HCT116 (cell line): ENCODE measurements at regions not wholly inside any gene's neighbourhood (a gene's known extent, or its start where the extent isn't known, plus 50 kb on each side); places are given as distances from the start of the nearest gene placed in this dataset.

Source experiments
- ATAC-seq: fragments of 200-7000 bp; cut with Tn5 transposase; 2 replicates; pipeline ENCODE4 v1.9.1; 2020; ENCODE audit warnings: mild to moderate bottlenecking, moderate library complexity
- BruUV-seq: library from RNA; stranded (reverse); fragments of 400-500 nt; replicated peaks from 2 replicates; lab custom pipeline; 2021; lab: Mats Ljungman, UMichigan
- CTCF ChIA-PET: fragments of 300-600 bp; sonication (Branson Sonifier 250); formaldehyde crosslinking; loops from one replicate; lab custom pipeline; 2021; ENCODE audit warnings: antibody characterized with exemption; lab: Charles Lee
- POLR2A ChIA-PET: fragments of 300-600, 350-600 bp; sonication (Branson Sonifier 250); formaldehyde crosslinking; loops from one replicate; lab custom pipeline; 2021; ENCODE audit warnings: antibody characterized with exemption; lab: Charles Lee
- RAD21 ChIA-PET, 2 experiments: fragments of 300-600 bp; sonication (Branson Sonifier 250); formaldehyde crosslinking; loops; one replicate each; lab custom pipeline; 2023; ENCODE audit warnings: low total read pairs in 2 of 2; ENCODE audit not compliant: uncharacterized antibody in 2 of 2, unreplicated experiment in 2 of 2, low non-redundant PET in 1 of 2; lab: Charles Lee
- DNase-seq: peaks from one replicate; pipeline ENCODE4 v3.0.0-alpha.2; 2010; ENCODE audit warnings: low read depth, low spot score
- H2AFZ ChIP-seq: fragments of 200-600 bp; shearing (Covaris generic), sonication (generic); 2 replicates; pipeline ENCODE4 v1.6.1; 2017; ENCODE audit warnings: low read depth, mixed run types, mixed read lengths, antibody characterized with exemption, low read length; ENCODE audit not compliant: poor library complexity, severe bottlenecking
- H3K27ac ChIP-seq: 2 replicates; pipeline ENCODE4 v1.5.1; 2012; ENCODE audit warnings: low read depth, low read length
- H3K27me3 ChIP-seq: fragments of 200-600 bp; sonication (generic); 2 replicates; pipeline ENCODE4 v1.6.1; 2016; ENCODE audit warnings: mixed run types, low read length, mixed read lengths; ENCODE audit not compliant: insufficient read depth
- H3K36me3 ChIP-seq, 2 experiments: fragments of 200-500 bp in 1 of 2; fragments of 200-600 bp in 1 of 2; sonication (Bioruptor generic) in 1 of 2; sonication (generic) in 1 of 2; 2 replicates each; pipeline versions ENCODE4 v1.5.1 to v1.6.1; 2014 to 2016; ENCODE audit warnings: low read length in 2 of 2, inconsistent platforms in 1 of 2, mixed read lengths in 1 of 2, mixed run types in 1 of 2; ENCODE audit not compliant: insufficient read depth in 2 of 2, control insufficient read depth in 1 of 2
- H3K4me1 ChIP-seq, 2 experiments: fragments of 200-600 bp in 1 of 2; sonication (generic) in 1 of 2; 2 replicates each; pipeline versions ENCODE4 v1.5.1 to v1.6.1; 2012 to 2017; ENCODE audit warnings: low read length in 2 of 2, inconsistent platforms in 1 of 2, mild to moderate bottlenecking in 1 of 2, mixed read lengths in 1 of 2, mixed run types in 1 of 2, moderate library complexity in 1 of 2; ENCODE audit not compliant: insufficient read depth in 2 of 2, control insufficient read depth in 1 of 2
- H3K4me2 ChIP-seq: fragments of 200-600 bp; sonication (generic); 2 replicates; pipeline ENCODE4 v1.6.1; 2017; ENCODE audit warnings: mixed run types, low read length, mixed read lengths
- H3K4me3 ChIP-seq, 2 experiments: fragments of 200-600 bp in 1 of 2; sonication (generic) in 1 of 2; replicated peaks in 1 of 2; 2 replicates each; pipeline ENCODE4 v1.5.1; 2011 to 2016; ENCODE audit warnings: low read length in 2 of 2, control low read depth in 1 of 2, low read depth in 1 of 2, mild to moderate bottlenecking in 1 of 2, mixed read lengths in 1 of 2, mixed run types in 1 of 2
- H3K79me2 ChIP-seq: fragments of 200-600 bp; sonication (generic); 2 replicates; pipeline ENCODE4 v1.6.1; 2017; ENCODE audit warnings: mild to moderate bottlenecking, mixed run types, low read length, moderate library complexity, mixed read lengths; ENCODE audit not compliant: insufficient read depth
- H3K9ac ChIP-seq: fragments of 200-600 bp; sonication (generic); 2 replicates; pipeline ENCODE4 v1.6.1; 2016; ENCODE audit warnings: low read length, mixed read lengths
- H3K9me2 ChIP-seq: fragments of 200-600 bp; sonication (generic), shearing (Covaris generic); 2 replicates; pipeline ENCODE4 v1.6.1; 2017; ENCODE audit warnings: mixed run types, mild to moderate bottlenecking, moderate library complexity; ENCODE audit not compliant: insufficient read depth
- H3K9me3 ChIP-seq, 2 experiments: fragments of 200-500 bp in 1 of 2; fragments of 200-600 bp in 1 of 2; sonication (Bioruptor generic) in 1 of 2; sonication (generic) in 1 of 2; 2 replicates each; pipeline ENCODE4 v1.6.1; 2014 to 2017; ENCODE audit warnings: low read length in 2 of 2, mixed read lengths in 2 of 2, inconsistent platforms in 1 of 2, low read depth in 1 of 2, mild to moderate bottlenecking in 1 of 2, mixed run types in 1 of 2, moderate library complexity in 1 of 2; ENCODE audit not compliant: control insufficient read depth in 1 of 2, insufficient read depth in 1 of 2
- H4K20me1 ChIP-seq: fragments of 200-600 bp; sonication (generic), shearing (Covaris generic); 2 replicates; pipeline ENCODE4 v1.6.1; 2017; ENCODE audit warnings: mixed run types, mild to moderate bottlenecking, moderate library complexity; ENCODE audit not compliant: insufficient read depth
- CBX3 ChIP-seq: IDR thresholded peaks from 2 replicates; pipeline ENCODE4 v1.6.1; 2012; ENCODE audit warnings: low read depth
- JUND ChIP-seq: IDR thresholded peaks from 2 replicates; pipeline ENCODE4 v1.6.1; 2012
- RAD21 ChIP-seq: IDR thresholded peaks from 2 replicates; pipeline ENCODE4 v1.6.1; 2012; ENCODE audit warnings: low read depth, mild to moderate bottlenecking
- ZFX ChIP-seq: fragments of 450-650 bp; IDR thresholded peaks from 2 replicates; pipeline ENCODE4 v1.6.1; 2017
- intact Hi-C: fragments of 100-400 bp; cut with micrococcal nuclease; formaldehyde crosslinking; loops from 2 replicates; pipeline ENCODE4 v1.10.0; 2022
- TF ChIP-seq, protein P1 (sequence below), 3 experiments: fragments of 200-600 bp in 1 of 3; sonication (generic) in 1 of 3; IDR thresholded peaks in 2 of 3; conservative IDR thresholded peaks in 1 of 3; 2 replicates each; pipeline ENCODE4 v1.5.1; 2012 to 2017; ENCODE audit warnings: low read depth in 2 of 3, low read length in 2 of 3, antibody characterized with exemption in 1 of 3, borderline replicate concordance in 1 of 3, control low read depth in 1 of 3, mild to moderate bottlenecking in 1 of 3, mixed read lengths in 1 of 3, mixed run types in 1 of 3, moderate library complexity in 1 of 3; ENCODE audit not compliant: insufficient read depth in 1 of 3
- TF ChIP-seq, protein P2 (sequence below): IDR thresholded peaks from 2 replicates; pipeline ENCODE4 v1.6.1; 2012; ENCODE audit warnings: low read depth
- TF ChIP-seq, protein P3 (sequence below): IDR thresholded peaks from 2 replicates; pipeline ENCODE4 v1.6.1; 2012

DNA sequence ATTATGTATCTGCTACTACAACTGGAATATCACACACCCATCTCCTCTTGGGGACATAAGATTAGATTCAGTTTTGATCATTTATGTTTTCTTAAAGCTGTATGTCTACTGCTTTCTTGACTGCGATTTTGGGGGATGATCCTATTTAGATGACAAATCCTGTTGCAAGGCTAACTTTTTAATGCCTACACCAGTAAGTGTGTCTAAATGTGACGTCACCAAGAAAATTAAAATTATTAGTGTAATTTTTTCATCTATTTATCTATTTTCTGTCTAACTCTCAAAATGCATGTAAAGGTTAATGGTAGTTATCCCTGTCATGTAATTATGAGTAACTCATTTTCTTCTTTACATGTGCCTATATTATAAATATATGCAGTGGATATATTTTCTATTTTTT is 170.9 kb upstream of the PPFIA2 start:
- RAD21 ChIA-PET, result no interaction called here

DNA sequence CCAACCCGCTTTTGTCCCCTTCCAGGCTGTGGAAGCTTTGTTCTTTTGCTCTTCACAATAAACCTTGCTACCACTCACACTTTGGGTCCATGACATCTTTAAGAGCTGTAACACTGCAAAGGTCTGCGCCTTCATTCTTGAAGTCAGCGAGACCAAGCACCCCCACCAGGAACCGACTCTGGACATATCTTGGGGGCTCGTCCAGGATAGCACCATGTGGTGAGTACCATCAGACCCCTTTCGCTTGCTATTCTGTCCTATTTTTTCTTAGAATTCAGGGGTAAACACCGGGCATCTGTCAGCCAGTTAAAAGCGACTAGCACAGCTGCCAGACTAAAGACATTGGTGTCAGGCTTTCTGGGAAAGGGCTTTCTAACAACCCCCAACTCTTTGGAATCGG is 137.6 kb upstream of the PPFIA2 start:
- Histone ChIP-seq H3K9me3 (no peaks in the 10 kb centered on the region), H3K9me2 (no peaks in the 10 kb centered on the region), H3K9ac (no peak overlapping the region), H3K27ac (no peak overlapping the region), H3K4me2 (no peak overlapping the region), H3K4me1 (no peaks in the 10 kb centered on the region), H3K79me2 (no peaks in the 10 kb centered on the region), H4K20me1 (no peaks in the 10 kb centered on the region), H3K27me3 (no peaks in the 10 kb centered on the region), H3K4me3 (no peak overlapping the region), H3K36me3 (no peaks in the 10 kb centered on the region), H2AFZ (no peak overlapping the region)
- intact Hi-C loops, result no loop called here
- TF ChIP-seq, protein P1, sequence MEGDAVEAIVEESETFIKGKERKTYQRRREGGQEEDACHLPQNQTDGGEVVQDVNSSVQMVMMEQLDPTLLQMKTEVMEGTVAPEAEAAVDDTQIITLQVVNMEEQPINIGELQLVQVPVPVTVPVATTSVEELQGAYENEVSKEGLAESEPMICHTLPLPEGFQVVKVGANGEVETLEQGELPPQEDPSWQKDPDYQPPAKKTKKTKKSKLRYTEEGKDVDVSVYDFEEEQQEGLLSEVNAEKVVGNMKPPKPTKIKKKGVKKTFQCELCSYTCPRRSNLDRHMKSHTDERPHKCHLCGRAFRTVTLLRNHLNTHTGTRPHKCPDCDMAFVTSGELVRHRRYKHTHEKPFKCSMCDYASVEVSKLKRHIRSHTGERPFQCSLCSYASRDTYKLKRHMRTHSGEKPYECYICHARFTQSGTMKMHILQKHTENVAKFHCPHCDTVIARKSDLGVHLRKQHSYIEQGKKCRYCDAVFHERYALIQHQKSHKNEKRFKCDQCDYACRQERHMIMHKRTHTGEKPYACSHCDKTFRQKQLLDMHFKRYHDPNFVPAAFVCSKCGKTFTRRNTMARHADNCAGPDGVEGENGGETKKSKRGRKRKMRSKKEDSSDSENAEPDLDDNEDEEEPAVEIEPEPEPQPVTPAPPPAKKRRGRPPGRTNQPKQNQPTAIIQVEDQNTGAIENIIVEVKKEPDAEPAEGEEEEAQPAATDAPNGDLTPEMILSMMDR (IDR thresholded peaks at IDR 0.05 in 2 of 3, conservative IDR thresholded peaks at IDR 0.05 in 1 of 3; ENCODE audit: borderline replicate concordance in 1 of 3, insufficient read depth in 1 of 3, low read depth in 2 of 3, low read length in 2 of 3), result no peak
- TF ChIP-seq, protein P2, sequence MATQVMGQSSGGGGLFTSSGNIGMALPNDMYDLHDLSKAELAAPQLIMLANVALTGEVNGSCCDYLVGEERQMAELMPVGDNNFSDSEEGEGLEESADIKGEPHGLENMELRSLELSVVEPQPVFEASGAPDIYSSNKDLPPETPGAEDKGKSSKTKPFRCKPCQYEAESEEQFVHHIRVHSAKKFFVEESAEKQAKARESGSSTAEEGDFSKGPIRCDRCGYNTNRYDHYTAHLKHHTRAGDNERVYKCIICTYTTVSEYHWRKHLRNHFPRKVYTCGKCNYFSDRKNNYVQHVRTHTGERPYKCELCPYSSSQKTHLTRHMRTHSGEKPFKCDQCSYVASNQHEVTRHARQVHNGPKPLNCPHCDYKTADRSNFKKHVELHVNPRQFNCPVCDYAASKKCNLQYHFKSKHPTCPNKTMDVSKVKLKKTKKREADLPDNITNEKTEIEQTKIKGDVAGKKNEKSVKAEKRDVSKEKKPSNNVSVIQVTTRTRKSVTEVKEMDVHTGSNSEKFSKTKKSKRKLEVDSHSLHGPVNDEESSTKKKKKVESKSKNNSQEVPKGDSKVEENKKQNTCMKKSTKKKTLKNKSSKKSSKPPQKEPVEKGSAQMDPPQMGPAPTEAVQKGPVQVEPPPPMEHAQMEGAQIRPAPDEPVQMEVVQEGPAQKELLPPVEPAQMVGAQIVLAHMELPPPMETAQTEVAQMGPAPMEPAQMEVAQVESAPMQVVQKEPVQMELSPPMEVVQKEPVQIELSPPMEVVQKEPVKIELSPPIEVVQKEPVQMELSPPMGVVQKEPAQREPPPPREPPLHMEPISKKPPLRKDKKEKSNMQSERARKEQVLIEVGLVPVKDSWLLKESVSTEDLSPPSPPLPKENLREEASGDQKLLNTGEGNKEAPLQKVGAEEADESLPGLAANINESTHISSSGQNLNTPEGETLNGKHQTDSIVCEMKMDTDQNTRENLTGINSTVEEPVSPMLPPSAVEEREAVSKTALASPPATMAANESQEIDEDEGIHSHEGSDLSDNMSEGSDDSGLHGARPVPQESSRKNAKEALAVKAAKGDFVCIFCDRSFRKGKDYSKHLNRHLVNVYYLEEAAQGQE, result no peak
- TF ChIP-seq JUND, result no peak
- no peak for TF ChIP-seq ZFX
- POLR2A ChIA-PET, result no interaction called here
- ATAC-seq (no peak), DNase-seq (no peak)
- RAD21 ChIA-PET, result no interaction called here
- CTCF ChIA-PET, result no interaction called here
- no TSS peak for BruUV-seq

More for the DNA sequence above, 170.9 kb upstream of the PPFIA2 start:
- intact Hi-C loops, result loop anchor here (2.0 kb wide), 1 partner anchor 21 kb away; no protein-coding TSS in a partner anchor
- H3K4me3 ChIP-seq, result no peak overlapping the region
- no peak overlapping the region for H3K4me2 ChIP-seq
- H4K20me1 ChIP-seq, result no peaks in the 10 kb centered on the region
- no peak overlapping the region for H3K27ac ChIP-seq
- H3K27me3 ChIP-seq, result no peaks in the 10 kb centered on the region
- TF ChIP-seq CBX3, result no peak
- TF ChIP-seq, protein P3, sequence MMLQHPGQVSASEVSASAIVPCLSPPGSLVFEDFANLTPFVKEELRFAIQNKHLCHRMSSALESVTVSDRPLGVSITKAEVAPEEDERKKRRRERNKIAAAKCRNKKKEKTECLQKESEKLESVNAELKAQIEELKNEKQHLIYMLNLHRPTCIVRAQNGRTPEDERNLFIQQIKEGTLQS, result no peak
- TF ChIP-seq RAD21, result no peak
- BruUV-seq, result no TSS peak
- no peaks in the 10 kb centered on the region for H3K4me1 ChIP-seq
- ATAC-seq (no peak), DNase-seq (no peak)
- ChIA-PET POLR2A (no interaction called here), CTCF (no interaction called here)
- H3K9me3 ChIP-seq, result no peaks in the 10 kb centered on the region
- no peaks in the 10 kb centered on the region for H3K79me2 ChIP-seq
- H3K9me2 ChIP-seq, result no peaks in the 10 kb centered on the region
- H3K9ac ChIP-seq, result no peak overlapping the region
- no peak overlapping the region for H2AFZ ChIP-seq
- no peaks in the 10 kb centered on the region; a peak in 1 of 4 replicates for H3K36me3 ChIP-seq
